ENCODE measurements at regions not wholly inside any gene's neighbourhood (a gene's known extent, or its start where the extent isn't known, plus 50 kb on each side); places are given as distances from the start of the nearest gene placed in this dataset.

DNA sequence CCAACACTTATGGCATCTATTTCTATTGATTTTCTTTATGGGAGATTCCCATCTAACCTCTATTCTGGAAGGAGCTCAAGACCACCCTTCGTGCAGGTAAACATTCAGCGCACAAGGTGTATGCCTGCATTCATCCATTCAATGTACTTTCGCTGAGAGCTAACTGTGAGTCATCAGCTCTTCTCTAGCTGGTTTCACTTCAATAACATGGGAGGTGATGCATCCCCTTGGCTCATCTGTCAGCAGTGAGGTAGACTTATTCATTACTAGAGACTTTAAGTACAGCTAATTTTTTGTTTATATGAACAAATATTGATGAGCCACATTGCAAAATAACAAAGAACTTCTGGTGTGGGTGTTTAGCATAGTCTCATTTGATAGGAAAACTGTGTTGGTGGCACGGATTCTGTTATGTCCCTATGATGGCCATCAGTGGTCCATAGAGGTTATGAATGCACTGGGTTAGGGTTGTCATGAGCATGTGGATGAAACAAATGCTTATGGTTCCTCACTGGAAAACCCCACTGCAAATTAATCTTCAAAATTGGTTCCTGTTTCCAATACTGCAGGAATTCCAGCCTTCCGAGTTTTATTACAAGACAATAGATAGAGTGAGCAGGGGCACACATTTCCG lies 1151.0 kb downstream of the BCL11B start:
- TF ChIP-seq, protein P1, sequence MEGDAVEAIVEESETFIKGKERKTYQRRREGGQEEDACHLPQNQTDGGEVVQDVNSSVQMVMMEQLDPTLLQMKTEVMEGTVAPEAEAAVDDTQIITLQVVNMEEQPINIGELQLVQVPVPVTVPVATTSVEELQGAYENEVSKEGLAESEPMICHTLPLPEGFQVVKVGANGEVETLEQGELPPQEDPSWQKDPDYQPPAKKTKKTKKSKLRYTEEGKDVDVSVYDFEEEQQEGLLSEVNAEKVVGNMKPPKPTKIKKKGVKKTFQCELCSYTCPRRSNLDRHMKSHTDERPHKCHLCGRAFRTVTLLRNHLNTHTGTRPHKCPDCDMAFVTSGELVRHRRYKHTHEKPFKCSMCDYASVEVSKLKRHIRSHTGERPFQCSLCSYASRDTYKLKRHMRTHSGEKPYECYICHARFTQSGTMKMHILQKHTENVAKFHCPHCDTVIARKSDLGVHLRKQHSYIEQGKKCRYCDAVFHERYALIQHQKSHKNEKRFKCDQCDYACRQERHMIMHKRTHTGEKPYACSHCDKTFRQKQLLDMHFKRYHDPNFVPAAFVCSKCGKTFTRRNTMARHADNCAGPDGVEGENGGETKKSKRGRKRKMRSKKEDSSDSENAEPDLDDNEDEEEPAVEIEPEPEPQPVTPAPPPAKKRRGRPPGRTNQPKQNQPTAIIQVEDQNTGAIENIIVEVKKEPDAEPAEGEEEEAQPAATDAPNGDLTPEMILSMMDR (IDR thresholded peaks at IDR 0.05; ENCODE audit: insufficient read depth in 1 of 2, low read depth in 1 of 2, low read length in 1 of 2, severe bottlenecking in 1 of 2, unreplicated experiment in 1 of 2): no peak
- Histone ChIP-seq H3K27me3 (replicated peaks; ENCODE audit: control insufficient read depth, insufficient read depth, low read length) (no peaks in the 10 kb centered on the region), H3K4me1 (no peaks in the 10 kb centered on the region), H3K4me3 (ENCODE audit: low read depth, low read length) (no peak overlapping the region), H3K9me3 (no peaks in the 10 kb centered on the region), H3K36me3 (ENCODE audit: control insufficient read depth, insufficient read depth, low read length) (no peaks in the 10 kb centered on the region)
- ChIA-PET CTCF (no interaction called here), POLR2A (no interaction called here)
- no peaks in the 10 kb centered on the region for H3K36me3 Mint-ChIP-seq (ENCODE audit: insufficient read depth, unreplicated experiment)
- H3K27me3 Mint-ChIP-seq (ENCODE audit: insufficient read depth, unreplicated experiment): no peaks in the 10 kb centered on the region
- intact Hi-C loops (cut with micrococcal nuclease; ENCODE audit: unreplicated experiment): no loop called here
- BruUV-seq (replicated peaks): no TSS peak
- no peak for DNase-seq
- no peaks in the 10 kb centered on the region for H3K9me3 Mint-ChIP-seq (ENCODE audit: unreplicated experiment)
- no peak overlapping the region for H3K27ac Mint-ChIP-seq (ENCODE audit: unreplicated experiment)
- no peak overlapping the region for H3K4me3 Mint-ChIP-seq (ENCODE audit: unreplicated experiment)
- H3K4me1 Mint-ChIP-seq (ENCODE audit: low read depth, unreplicated experiment): no peaks in the 10 kb centered on the region

DNA sequence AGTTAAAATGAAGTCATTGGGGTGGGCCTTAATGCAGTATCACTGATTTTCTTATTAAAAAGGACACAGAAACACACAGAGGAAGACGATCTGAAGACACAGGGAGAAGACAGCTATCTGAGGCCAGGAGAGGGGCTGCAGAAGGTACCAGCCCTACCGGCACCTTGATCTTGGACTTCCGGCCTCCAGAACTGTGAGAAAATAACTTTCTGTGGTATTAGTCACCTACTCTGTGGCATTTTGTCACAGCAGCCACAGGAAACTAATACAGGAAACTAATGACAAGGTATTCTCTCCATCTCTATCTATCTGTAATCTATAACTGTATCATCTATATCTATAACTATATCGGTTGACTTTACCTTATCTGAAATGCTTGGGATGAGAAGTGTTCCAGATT lies 1149.5 kb downstream of the BCL11B start:
- Histone ChIP-seq H3K36me3 (ENCODE audit: control insufficient read depth, insufficient read depth, low read length) (no peaks in the 10 kb centered on the region), H3K4me3 (ENCODE audit: low read depth, low read length) (no peak overlapping the region), H3K4me1 (no peaks in the 10 kb centered on the region), H3K9me3 (no peaks in the 10 kb centered on the region), H3K27me3 (replicated peaks; ENCODE audit: control insufficient read depth, insufficient read depth, low read length) (no peaks in the 10 kb centered on the region)
- intact Hi-C loops (cut with micrococcal nuclease; ENCODE audit: unreplicated experiment): no loop called here
- POLR2A ChIA-PET: no interaction called here
- Mint-ChIP-seq H3K36me3 (ENCODE audit: insufficient read depth, unreplicated experiment) (no peaks in the 10 kb centered on the region), H3K27me3 (ENCODE audit: insufficient read depth, unreplicated experiment) (no peaks in the 10 kb centered on the region), H3K4me1 (ENCODE audit: low read depth, unreplicated experiment) (no peaks in the 10 kb centered on the region), H3K9me3 (ENCODE audit: unreplicated experiment) (no peaks in the 10 kb centered on the region), H3K27ac (ENCODE audit: unreplicated experiment) (no peak overlapping the region), H3K4me3 (ENCODE audit: unreplicated experiment) (no peak overlapping the region)
- CTCF ChIA-PET: no interaction called here
- BruUV-seq (replicated peaks): no TSS peak
- DNase-seq: no peak
- TF ChIP-seq, protein P1 (IDR thresholded peaks at IDR 0.05; ENCODE audit: insufficient read depth in 1 of 2, low read depth in 1 of 2, low read length in 1 of 2, severe bottlenecking in 1 of 2, unreplicated experiment in 1 of 2): no peak

DNA sequence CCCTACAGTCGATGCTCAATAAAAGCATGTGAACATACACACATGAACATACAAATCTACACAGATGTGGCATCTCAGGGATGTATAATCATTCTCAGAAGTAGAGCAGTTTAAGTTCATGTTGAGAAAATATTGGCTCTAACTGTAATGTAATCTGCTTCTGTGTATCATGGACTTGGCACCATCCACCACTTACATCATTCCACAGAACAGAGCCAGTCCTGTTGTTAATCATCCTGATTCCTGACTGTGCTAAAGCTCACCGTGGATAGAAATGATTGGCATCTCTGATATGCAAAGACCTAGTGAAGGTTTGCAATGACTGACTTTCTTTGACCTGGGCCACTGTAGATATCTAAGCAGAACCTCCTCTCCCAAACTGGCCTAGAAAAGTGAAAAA lies 1141.3 kb downstream of the BCL11B start:
- Mint-ChIP-seq H3K27me3 (ENCODE audit: insufficient read depth, unreplicated experiment) (peaks cover 2% of the 10 kb centered on the region), H3K9me3 (ENCODE audit: unreplicated experiment) (no peaks in the 10 kb centered on the region), H3K4me1 (ENCODE audit: low read depth, unreplicated experiment) (no peaks in the 10 kb centered on the region), H3K4me3 (ENCODE audit: unreplicated experiment) (no peak overlapping the region), H3K27ac (ENCODE audit: unreplicated experiment) (no peak overlapping the region), H3K36me3 (ENCODE audit: insufficient read depth, unreplicated experiment) (no peaks in the 10 kb centered on the region)
- DNase-seq: no peak
- Histone ChIP-seq H3K4me1 (no peaks in the 10 kb centered on the region), H3K36me3 (ENCODE audit: control insufficient read depth, insufficient read depth, low read length) (no peaks in the 10 kb centered on the region), H3K9me3 (no peaks in the 10 kb centered on the region), H3K27me3 (replicated peaks; ENCODE audit: control insufficient read depth, insufficient read depth, low read length) (no peaks in the 10 kb centered on the region), H3K4me3 (ENCODE audit: low read depth, low read length) (no peak overlapping the region)
- TF ChIP-seq, protein P1 (IDR thresholded peaks at IDR 0.05; ENCODE audit: insufficient read depth in 1 of 2, low read depth in 1 of 2, low read length in 1 of 2, severe bottlenecking in 1 of 2, unreplicated experiment in 1 of 2): no peak
- ChIA-PET CTCF (no interaction called here), POLR2A (no interaction called here)
- intact Hi-C loops (cut with micrococcal nuclease; ENCODE audit: unreplicated experiment): no loop called here
- no TSS peak for BruUV-seq (replicated peaks)

All from Caco-2 (cell line).